Loucy (cell line): ENCODE measurements at regions not wholly inside any gene's neighbourhood (a gene's known extent, or its start where the extent isn't known, plus 50 kb on each side); places are given as distances from the start of the nearest gene placed in this dataset.

Experiments used
- CTCF ChIP-seq: fragments of 200-600 bp; sonication (generic); conservative IDR thresholded peaks from 2 replicates; pipeline ENCODE4 v1.5.1; 2014; ENCODE audit warnings: mild to moderate bottlenecking, antibody characterized with exemption, low read length
- EZH2phosphoT487 ChIP-seq: fragments of 200-600 bp; IDR thresholded peaks from 2 replicates; pipeline ENCODE4 v1.6.1; 2018; ENCODE audit warnings: antibody characterized with exemption, mild to moderate bottlenecking, moderate library complexity, borderline replicate concordance

GRCh38 chr11:121711236-121711635 is 258.5 kb upstream of the SORL1-AS1 start:
- no peak for TF ChIP-seq CTCF
- no peak for TF ChIP-seq EZH2phosphoT487
